Head of caudate nucleus (tissue), 42 donors: ENCODE measurements at regions not wholly inside any gene's neighbourhood (a gene's known extent, or its start where the extent isn't known, plus 50 kb on each side); places are given as distances from the start of the nearest gene placed in this dataset.

Source experiments
- DNase-seq, 42 donors: peaks; one replicate each; pipeline versions ENCODE4 v3.0.0 to v3.0.0-alpha.2; 2020 to 2021; ENCODE audit warnings: mixed read lengths in 7 of 42
- intact Hi-C: fragments of 100-400 bp; cut with DNase I; formaldehyde crosslinking; loops from one replicate; pipeline ENCODE4 v1.15.0; 2022

GRCh38 chr1:14300991-14301703 is 297.3 kb upstream of the KAZN start:
- DNase-seq = no peak
- intact Hi-C loops = no loop called here

GRCh38 chr1:14301704-14302024 is 296.8 kb upstream of the KAZN start:
- no peak for DNase-seq
- intact Hi-C loops = no loop called here

- no peak for DNase-seq
- intact Hi-C loops = no loop called here
Measured at GRCh38 chr1:14302025-14302424, 296.5 kb upstream of the KAZN start.

GRCh38 chr1:14303011-14303410 is 295.5 kb upstream of the KAZN start:
- no peak for DNase-seq
- intact Hi-C loops = no loop called here

GRCh38 chr1:14304381-14304865 is 294.1 kb upstream of the KAZN start:
- no peak for DNase-seq
- intact Hi-C loops = no loop called here

- intact Hi-C loops = no loop called here
- no peak for DNase-seq
Measured at GRCh38 chr1:14308460-14308859, 290.0 kb upstream of the KAZN start.

GRCh38 chr1:14309984-14310383 is 288.5 kb upstream of the KAZN start:
- intact Hi-C loops = no loop called here

GRCh38 chr1:14310476-14310875 is 288.0 kb upstream of the KAZN start:
- intact Hi-C loops = no loop called here
- no peak for DNase-seq

More at GRCh38 chr1:14309984-14310383, 288.5 kb upstream of the KAZN start:
- no peak for DNase-seq

- DNase-seq = no peak
- intact Hi-C loops = no loop called here
Measured at GRCh38 chr1:14313731-14314431, 284.6 kb upstream of the KAZN start.

GRCh38 chr1:14318830-14319229 is 279.7 kb upstream of the KAZN start:
- intact Hi-C loops = no loop called here
- no peak for DNase-seq

- intact Hi-C loops = no loop called here
Measured at GRCh38 chr1:14320518-14320917, 278.0 kb upstream of the KAZN start.

GRCh38 chr1:14320986-14321385 is 277.5 kb upstream of the KAZN start:
- intact Hi-C loops = no loop called here
- no peak for DNase-seq

More at GRCh38 chr1:14320518-14320917, 278.0 kb upstream of the KAZN start:
- DNase-seq = no peak

GRCh38 chr1:14321422-14321821 is 277.1 kb upstream of the KAZN start:
- DNase-seq = no peak
- intact Hi-C loops = no loop called here

GRCh38 chr1:14323568-14324247 is 274.8 kb upstream of the KAZN start:
- intact Hi-C loops = no loop called here
- DNase-seq = no peak

GRCh38 chr1:14324248-14324630 is 274.2 kb upstream of the KAZN start:
- intact Hi-C loops = no loop called here
- DNase-seq = no peak

- DNase-seq = no peak
- intact Hi-C loops = no loop called here
Measured at GRCh38 chr1:14326857-14327256, 271.6 kb upstream of the KAZN start.

GRCh38 chr1:14328685-14329084 is 269.8 kb upstream of the KAZN start:
- intact Hi-C loops = no loop called here
- no peak for DNase-seq

GRCh38 chr1:14332158-14332557 is 266.3 kb upstream of the KAZN start:
- no peak for DNase-seq
- intact Hi-C loops = no loop called here

- intact Hi-C loops = no loop called here
- no peak for DNase-seq
Measured at GRCh38 chr1:14334336-14335176, 263.9 kb upstream of the KAZN start.

GRCh38 chr1:14338509-14338908 is 260.0 kb upstream of the KAZN start:
- intact Hi-C loops = no loop called here
- DNase-seq = no peak
